Activated T-helper 1 cell treated with Interleukin-2 at 50 U/mL for 16 hours (primary cell): ENCODE measurements at regions not wholly inside any gene's neighbourhood (a gene's known extent, or its start where the extent isn't known, plus 50 kb on each side); places are given as distances from the start of the nearest gene placed in this dataset.

Experiments used
- DNase-seq: peaks from one replicate; pipeline ENCODE4 v3.0.0-alpha.2; 2020; ENCODE audit warnings: low read depth

DNA sequence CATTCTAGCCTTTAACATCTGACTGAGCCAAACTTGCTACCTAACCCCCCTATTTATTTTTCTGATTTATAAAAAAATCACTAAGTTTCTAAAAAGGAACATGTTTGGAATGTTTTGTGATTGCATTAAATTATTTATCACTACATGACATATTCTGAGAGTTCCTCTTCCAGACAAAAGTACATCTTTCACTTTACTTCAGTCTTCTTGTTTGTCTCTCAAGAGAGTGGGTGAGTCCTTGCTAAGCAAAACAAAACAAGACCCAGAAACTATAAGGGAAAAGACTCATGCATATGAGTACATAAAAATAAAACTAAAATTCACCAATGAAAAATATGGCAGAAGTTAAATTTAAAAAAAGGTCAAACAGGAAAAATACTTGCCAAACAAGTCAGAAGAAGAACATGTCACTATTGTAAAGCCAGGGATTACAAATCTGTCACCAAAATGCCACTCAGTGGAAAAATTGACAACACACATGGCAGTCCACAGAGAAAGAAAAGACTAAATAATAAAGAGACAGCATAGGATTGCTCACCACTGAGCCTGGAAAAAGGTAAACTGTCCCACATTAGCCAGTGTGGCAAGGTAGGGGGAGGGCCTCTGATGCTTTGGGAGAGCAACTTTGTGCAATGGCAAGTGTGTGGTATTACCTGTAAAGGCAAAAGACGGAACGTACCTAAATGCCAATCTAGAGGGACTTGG, 166.7 kb upstream of the ZNF32 start:
- DNase-seq, result no peak

GRCh38 chr10:43814663-43815062, 166.0 kb upstream of the ZNF32 start:
- DNase-seq, result no peak

DNA sequence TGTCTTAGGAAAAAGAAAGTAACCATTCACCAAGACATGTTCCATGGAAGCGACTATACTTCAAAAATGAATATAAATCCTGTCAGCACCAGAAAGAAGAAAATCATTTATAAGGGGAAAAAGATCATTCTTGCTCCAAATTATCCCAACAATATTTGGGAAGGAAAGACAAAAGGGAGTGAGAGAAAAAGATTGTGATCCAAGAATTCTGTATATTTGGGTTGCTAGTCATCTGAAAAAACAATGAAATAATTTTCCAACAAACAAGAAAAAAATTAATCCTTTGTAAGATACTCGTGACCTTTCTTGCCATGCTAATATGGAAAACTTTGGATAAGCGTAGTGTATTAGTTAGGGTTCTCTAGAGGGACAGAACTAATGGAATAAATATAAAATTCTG, 163.2 kb upstream of the ZNF32 start:
- no peak for DNase-seq

DNA sequence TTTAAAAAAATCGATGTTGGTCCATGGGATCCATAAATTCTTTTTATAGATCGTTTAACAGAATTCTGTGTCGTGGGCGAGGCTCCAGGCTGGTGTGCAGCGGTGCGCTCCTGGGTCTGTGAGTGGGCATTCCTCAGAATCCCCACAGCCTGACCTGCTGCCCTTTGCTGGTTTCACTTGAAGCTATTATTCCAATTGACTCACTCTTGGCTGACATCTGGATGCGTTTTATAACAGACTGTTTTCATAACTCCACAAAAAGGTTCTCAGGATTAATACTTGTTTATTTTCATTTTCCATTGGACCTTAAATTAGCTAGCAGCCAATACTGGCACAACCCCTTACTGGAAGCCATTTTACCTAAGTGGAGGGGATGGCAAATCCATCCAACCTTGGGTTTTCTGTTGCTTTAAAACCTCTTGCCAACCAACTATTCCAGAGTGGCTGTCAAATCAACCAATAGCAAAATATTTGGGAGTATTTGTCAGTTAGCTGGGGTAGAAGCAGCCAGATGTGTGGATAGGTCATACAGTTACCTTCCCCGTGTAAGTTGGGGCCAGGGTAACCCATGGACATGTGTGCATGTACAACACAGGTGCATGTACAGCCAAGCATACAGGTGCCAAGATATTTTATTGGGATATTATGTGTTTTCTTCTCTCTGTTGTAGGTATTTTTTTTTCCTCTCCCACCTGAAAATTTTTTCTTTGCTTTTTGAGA, 160.7 kb upstream of the ZNF32 start:
- no peak for DNase-seq

DNA sequence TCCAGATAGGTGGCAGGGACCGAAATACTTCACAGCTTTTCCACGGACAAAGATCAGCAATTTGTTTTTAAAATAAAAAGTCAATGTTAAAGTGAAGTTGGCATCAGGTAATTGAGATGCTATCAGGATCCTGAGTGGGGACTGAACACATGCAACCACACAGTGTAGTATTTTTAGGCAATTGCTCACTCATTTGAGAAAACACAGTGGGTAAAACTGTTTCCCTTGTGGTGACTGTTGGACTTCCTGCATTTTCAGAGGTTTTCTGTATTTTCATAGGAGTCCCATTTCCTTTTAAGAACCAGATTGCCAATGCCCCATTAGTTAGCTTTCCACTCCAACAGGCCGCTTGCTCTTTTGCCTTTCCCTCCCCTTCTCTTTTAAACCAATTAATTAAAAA, 159.5 kb upstream of the ZNF32 start:
- DNase-seq, result no peak

DNA sequence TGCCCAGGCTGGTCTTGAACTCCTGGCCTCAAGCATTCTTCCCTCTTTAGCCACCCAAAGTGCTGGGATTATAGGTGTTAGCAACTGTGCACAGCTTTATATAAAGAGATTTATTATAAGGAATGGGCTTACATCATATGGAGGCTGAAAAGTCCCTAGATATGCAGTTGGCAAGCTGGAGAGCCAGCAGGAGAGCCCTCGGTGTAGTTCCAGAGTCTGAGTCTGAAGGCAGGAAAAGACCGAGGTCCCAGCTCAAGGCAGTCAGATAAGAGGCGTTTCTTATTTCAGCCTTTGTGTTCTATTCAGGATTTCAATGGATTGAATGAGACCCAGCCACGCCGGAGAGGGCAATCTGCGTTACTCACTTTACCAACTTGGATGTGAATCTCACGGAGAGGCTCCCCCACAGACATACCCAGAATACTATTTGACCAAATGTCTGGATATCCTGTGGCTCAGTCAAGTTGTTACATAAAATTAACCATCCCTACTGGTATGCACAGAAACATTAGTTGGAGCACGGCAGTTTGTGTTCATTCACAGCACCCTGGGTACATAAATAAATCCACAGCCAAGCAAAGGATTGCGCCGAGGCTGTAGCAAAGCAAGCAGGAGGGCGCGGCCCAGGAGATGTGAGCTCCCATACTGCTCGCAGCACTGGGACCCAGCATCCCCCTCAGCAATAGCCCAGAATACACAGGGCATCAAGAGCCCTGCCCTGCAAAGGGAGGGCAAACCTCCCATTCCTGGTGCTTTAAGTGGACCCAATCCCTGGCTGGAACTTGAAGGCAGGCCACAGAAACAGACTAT, 158.4 kb upstream of the ZNF32 start:
- no peak for DNase-seq

DNA sequence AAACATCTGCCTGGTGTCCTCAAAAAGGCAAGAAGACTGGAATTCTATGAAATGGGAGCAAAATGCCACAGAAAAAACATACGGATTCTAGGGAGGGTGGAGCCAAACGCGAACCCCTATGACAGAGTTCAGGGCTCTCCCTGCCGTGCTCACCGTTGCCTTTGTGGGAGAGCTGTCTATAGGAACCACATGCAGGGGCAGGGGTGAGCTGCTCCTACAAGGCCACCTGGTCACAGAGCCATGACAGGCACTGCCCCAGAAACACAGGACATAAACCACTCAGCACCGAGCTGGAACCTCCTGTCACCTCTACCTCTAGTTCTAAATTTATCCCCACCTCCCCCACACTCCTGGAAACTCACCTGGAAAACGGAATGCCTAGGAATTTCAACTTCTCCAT, 155.1 kb upstream of the ZNF32 start:
- DNase-seq, result no peak

- DNase-seq, result no peak
These were observed 154.5 kb upstream of the ZNF32 start for GRCh38 chr10:43802988-43803696.

DNA sequence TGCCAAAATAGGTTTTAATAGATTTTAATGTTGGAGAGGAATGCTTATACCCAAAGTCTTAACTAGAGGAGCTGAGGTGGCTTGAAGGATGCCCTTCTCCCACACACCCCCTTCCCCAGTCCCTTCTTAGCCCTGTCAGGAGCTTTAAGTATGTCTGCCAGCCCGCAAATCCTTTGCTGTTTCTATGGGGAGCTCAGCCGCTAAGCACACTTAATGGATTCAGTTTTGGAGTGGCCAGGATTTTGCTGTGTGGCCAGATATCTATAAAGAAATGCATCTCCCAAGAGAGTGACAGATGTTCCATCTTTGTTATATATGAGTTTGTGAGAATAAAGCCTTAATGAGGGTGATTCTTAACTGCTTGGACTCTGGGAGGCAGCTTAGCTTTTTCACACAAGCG, 152.9 kb upstream of the ZNF32 start:
- no peak for DNase-seq

GRCh38 chr10:43801140-43801539, 152.5 kb upstream of the ZNF32 start:
- DNase-seq, result no peak

- no peak for DNase-seq
These were observed 148.1 kb upstream of the ZNF32 start for GRCh38 chr10:43796781-43797180.

GRCh38 chr10:43795639-43796038, 147.0 kb upstream of the ZNF32 start:
- DNase-seq, result no peak

DNA sequence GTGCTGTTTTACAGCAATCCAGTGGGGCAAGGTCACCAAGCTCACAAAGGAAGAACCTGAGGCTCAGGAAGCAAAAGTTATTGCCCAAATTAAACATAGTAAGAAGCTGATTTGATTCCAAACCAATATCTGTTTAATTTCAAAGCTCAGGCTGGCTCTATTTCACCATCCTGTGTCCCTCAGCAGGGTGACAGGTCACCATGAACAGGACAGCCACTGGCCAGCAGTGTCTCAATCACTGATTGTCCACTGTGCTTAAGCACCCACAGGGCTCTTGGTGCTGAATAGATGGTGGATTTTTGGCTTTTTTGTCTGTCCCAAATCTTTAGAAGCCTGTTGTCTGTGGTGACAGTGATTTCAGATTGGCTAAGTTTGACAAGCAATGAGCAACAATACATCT, 146.4 kb upstream of the ZNF32 start:
- DNase-seq, result no peak

DNA sequence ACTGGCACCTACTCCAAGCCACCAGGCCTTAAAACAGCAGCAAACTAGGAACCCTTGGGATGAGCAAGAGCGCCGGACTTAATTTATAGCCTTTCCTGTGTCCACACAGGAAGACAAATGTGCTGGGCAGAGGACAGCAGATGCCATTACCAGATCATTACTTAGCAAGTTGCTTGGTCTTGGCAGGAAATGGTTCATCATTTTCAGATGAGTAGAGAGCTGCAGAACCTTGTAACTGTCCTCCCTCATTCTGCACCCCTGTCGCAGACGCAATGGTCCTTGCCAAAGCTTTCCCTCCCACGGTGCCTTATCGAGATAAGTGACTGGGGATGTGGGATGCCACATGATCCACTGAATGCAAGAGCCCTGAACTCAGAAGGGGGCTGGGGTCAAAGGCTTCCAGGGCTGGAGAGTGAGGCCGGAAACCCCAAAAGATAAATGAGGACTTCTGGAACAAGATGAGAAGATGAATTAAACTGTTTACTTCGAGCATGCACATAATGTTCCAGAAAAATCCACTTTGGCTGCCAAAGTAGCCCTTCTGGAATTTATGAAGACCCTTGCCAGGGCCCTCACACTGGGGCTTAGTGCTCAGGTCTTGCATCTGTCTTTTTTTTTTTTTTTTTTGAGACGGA, 145.6 kb upstream of the ZNF32 start:
- DNase-seq, result no peak

DNA sequence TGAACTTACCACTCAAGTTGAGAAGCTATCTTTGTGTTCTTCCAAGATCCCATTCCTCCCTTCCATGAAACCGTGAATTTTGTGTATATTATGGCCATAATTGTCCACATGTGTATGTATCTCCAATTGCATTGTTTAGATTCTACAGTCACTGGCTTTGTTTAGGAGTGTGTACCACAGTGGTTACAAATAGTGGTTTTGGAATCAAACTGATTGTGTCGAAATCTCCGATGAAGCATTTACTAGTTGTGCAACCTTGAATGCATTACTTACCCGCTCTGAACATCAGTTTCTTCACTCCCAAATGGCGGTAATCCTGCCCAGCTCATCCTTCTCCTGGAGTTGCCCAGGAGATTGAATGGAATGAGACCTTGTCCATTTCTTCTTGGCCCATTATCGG, 145.0 kb upstream of the ZNF32 start:
- DNase-seq, result no peak

GRCh38 chr10:43790147-43790546, 141.5 kb upstream of the ZNF32 start:
- no peak for DNase-seq

- no peak for DNase-seq
These were observed 136.6 kb upstream of the ZNF32 start for GRCh38 chr10:43785252-43785651.

- DNase-seq, result no peak
These were observed 134.1 kb upstream of the ZNF32 start for GRCh38 chr10:43782814-43783213.

DNA sequence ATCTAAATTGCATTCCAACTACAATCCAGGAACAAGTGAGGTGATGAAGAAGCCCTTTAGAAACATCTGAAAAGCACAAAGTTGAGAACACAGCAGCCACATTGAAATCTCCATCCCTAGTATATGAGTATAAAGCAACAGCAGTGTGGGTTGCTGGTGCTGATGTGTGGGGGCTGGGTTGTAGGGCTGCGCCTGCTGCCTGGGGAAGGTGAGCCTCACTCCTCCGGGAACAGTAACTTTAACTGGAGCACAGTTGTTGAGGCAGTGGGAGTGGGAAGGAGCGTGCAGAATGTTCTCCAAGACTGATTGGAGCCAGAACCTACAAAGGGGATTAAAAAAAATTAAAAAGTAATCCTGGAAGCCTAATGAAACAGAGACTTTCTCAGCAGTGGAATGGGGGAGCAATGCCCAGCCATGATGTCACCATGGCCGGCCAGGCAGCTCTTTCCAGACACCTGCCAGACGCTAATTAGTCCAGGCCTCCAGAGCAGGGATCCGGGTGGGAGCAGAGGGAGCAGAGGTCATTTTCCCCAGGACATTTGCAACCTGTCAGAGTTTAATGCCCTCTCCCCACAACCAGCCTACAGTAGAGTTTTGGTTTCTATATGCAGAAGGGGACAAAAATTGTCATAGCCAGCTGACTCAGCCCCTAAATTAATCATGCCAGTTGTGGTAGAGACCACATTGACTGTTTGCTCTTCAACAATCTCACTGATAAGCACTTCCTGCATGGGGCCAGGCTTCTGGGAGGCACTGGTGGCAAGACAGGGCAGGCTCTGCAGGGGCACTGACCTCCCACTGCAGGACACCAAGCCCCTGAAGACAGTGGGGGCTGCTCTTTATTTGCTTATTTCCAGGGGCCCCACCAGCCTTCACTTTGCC, 133.0 kb upstream of the ZNF32 start:
- no peak for DNase-seq

GRCh38 chr10:43778571-43778970, 129.9 kb upstream of the ZNF32 start:
- no peak for DNase-seq

GRCh38 chr10:43775384-43775783, 126.7 kb upstream of the ZNF32 start:
- DNase-seq, result no peak
